OCI-LY1 (cell line): ENCODE measurements at regions not wholly inside any gene's neighbourhood (a gene's known extent, or its start where the extent isn't known, plus 50 kb on each side); places are given as distances from the start of the nearest gene placed in this dataset.

ENCODE experiments used
- EZH2 ChIP-seq: fragments of 200-600 bp; sonication (generic), shearing (Covaris generic); IDR thresholded peaks from 2 replicates; pipeline ENCODE4 v1.8.0; 2017; ENCODE audit warnings: borderline replicate concordance, mixed run types, mild to moderate bottlenecking, antibody characterized with exemption, low read length, moderate library complexity, mixed read lengths
- TF ChIP-seq, protein P1 (sequence below): fragments of 200-600 bp; sonication (generic), shearing (Covaris generic); IDR thresholded peaks from 2 replicates; pipeline ENCODE4 v1.5.1; 2017; ENCODE audit warnings: mild to moderate bottlenecking, antibody characterized with exemption, low read length, moderate library complexity, mixed read lengths

DNA sequence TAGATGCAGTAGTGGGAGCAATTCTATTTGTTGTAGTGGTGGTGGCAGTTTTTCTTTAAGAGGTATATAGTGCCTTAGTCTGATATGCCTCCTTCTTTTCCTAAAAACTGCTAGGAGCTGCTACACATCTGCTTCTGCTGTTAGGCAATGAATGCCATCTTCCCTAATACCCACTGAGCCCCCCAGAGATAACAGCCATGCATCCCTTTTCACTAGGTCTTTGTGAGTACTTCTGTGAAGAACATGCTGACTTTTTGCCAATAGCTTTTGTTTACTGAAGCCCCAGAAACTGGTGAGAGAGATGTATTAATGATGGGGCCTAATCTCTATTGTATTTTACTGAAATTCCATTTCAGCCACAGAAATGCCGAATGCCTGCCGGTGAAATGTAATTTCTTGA lies 92.6 kb upstream of the CHL1 start:
- TF ChIP-seq, protein P1, sequence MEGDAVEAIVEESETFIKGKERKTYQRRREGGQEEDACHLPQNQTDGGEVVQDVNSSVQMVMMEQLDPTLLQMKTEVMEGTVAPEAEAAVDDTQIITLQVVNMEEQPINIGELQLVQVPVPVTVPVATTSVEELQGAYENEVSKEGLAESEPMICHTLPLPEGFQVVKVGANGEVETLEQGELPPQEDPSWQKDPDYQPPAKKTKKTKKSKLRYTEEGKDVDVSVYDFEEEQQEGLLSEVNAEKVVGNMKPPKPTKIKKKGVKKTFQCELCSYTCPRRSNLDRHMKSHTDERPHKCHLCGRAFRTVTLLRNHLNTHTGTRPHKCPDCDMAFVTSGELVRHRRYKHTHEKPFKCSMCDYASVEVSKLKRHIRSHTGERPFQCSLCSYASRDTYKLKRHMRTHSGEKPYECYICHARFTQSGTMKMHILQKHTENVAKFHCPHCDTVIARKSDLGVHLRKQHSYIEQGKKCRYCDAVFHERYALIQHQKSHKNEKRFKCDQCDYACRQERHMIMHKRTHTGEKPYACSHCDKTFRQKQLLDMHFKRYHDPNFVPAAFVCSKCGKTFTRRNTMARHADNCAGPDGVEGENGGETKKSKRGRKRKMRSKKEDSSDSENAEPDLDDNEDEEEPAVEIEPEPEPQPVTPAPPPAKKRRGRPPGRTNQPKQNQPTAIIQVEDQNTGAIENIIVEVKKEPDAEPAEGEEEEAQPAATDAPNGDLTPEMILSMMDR, result no peak
- TF ChIP-seq EZH2, result no peak
